H1 (cell line): ENCODE measurements at regions not wholly inside any gene's neighbourhood (a gene's known extent, or its start where the extent isn't known, plus 50 kb on each side); places are given as distances from the start of the nearest gene placed in this dataset.

Source experiments
- CTCF ChIA-PET: fragments of 300-600 bp; sonication (Branson Sonifier 250); formaldehyde crosslinking; loops from one replicate; lab custom pipeline; 2021; ENCODE audit not compliant: partially characterized antibody; lab: Charles Lee
- POLR2A ChIA-PET: fragments of 300-600 bp; sonication (Branson Sonifier 250); formaldehyde crosslinking; loops from one replicate; lab custom pipeline; 2021; ENCODE audit warnings: inconsistent platforms; ENCODE audit not compliant: partially characterized antibody; lab: Charles Lee
- DNase-seq, 2 experiments: peaks; one replicate each; pipeline versions ENCODE4 v3.0.0 to v3.0.0-alpha.2; 2010 to 2022; ENCODE audit warnings: low spot score in 2 of 2, low read depth in 1 of 2, mixed read lengths in 1 of 2
- FAIRE-seq: peaks from 2 replicates; lab custom pipeline; 2011; peaks lifted over from hg19 to GRCh38; lab: Jason Lieb, UNC
- H2AFZ ChIP-seq: 2 replicates; pipeline ENCODE4 v1.8.1; 2012; ENCODE audit warnings: low read length, inconsistent platforms
- H2AK5ac ChIP-seq: 2 replicates; pipeline ENCODE4 v1.6.1; 2013; ENCODE audit warnings: low read depth, low read length
- H2BK120ac ChIP-seq: replicated peaks from 2 replicates; pipeline ENCODE3; 2013; ENCODE audit warnings: low read depth, low read length, inconsistent platforms
- H2BK12ac ChIP-seq: 2 replicates; pipeline ENCODE4 v1.6.1; 2013; ENCODE audit warnings: low read depth, low read length
- H2BK15ac ChIP-seq: 2 replicates; pipeline ENCODE4 v1.6.1; 2013; ENCODE audit warnings: low read length
- H2BK20ac ChIP-seq: 2 replicates; pipeline ENCODE4 v1.6.1; 2013; ENCODE audit warnings: low read length
- H2BK5ac ChIP-seq: 2 replicates; pipeline ENCODE4 v1.6.1; 2013; ENCODE audit warnings: low read depth, low read length
- H3K14ac ChIP-seq: 2 replicates; pipeline ENCODE4 v1.6.1; 2013; ENCODE audit warnings: inconsistent platforms; ENCODE audit not compliant: insufficient read length
- H3K18ac ChIP-seq: 2 replicates; pipeline ENCODE4 v1.6.1; 2013; ENCODE audit warnings: low read length; ENCODE audit errors: extremely low read depth
- H3K23ac ChIP-seq: 2 replicates; pipeline ENCODE4 v1.6.1; 2013; ENCODE audit warnings: inconsistent platforms; ENCODE audit not compliant: insufficient read length
- H3K23me2 ChIP-seq: 2 replicates; pipeline ENCODE4 v1.6.1; 2013; ENCODE audit warnings: low read depth, low read length
- H3K27ac ChIP-seq: 2 replicates; pipeline ENCODE4 v1.6.1; 2011; ENCODE audit warnings: low read depth, low read length, inconsistent platforms
- H3K27me3 ChIP-seq, 4 experiments: replicated peaks in 1 of 4; 1 replicate in 1 of 4; 2 replicates in 3 of 4; pipeline versions ENCODE4 v1.6.1 to v1.8.1; 2011 to 2013; ENCODE audit warnings: low read length in 3 of 4, mild to moderate bottlenecking in 3 of 4, inconsistent platforms in 2 of 4, mixed read lengths in 2 of 4, moderate library complexity in 1 of 4; ENCODE audit not compliant: control insufficient read depth in 3 of 4, insufficient read depth in 3 of 4; ENCODE audit errors: extremely low read depth in 1 of 4
- H3K36me3 ChIP-seq, 4 experiments: 2 replicates each; pipeline versions ENCODE4 v1.6.1 to v1.8.1; 2011 to 2013; ENCODE audit warnings: mild to moderate bottlenecking in 4 of 4, low read length in 3 of 4, moderate library complexity in 2 of 4, control low read depth in 1 of 4, inconsistent platforms in 1 of 4; ENCODE audit not compliant: insufficient read depth in 4 of 4, control insufficient read depth in 2 of 4
- H3K4ac ChIP-seq: replicated peaks from 2 replicates; pipeline ENCODE3; 2013; ENCODE audit warnings: low read length, low read depth, mixed read lengths, inconsistent platforms; ENCODE audit not compliant: insufficient read length
- H3K4me1 ChIP-seq, 4 experiments: replicated peaks in 1 of 4; 1 replicate in 1 of 4; 2 replicates in 3 of 4; pipeline versions ENCODE4 v1.6.1 to v1.8.1; 2011 to 2013; ENCODE audit warnings: low read length in 3 of 4, inconsistent platforms in 2 of 4, mixed read lengths in 1 of 4; ENCODE audit not compliant: insufficient read depth in 4 of 4, control insufficient read depth in 3 of 4
- H3K4me2 ChIP-seq, 2 experiments: 2 replicates each; pipeline versions ENCODE4 v1.6.1 to v1.8.1; 2011 to 2013; ENCODE audit warnings: low read depth in 2 of 2, low read length in 2 of 2, control low read depth in 1 of 2, inconsistent platforms in 1 of 2, mild to moderate bottlenecking in 1 of 2; ENCODE audit not compliant: insufficient read depth in 1 of 2
- H3K4me3 ChIP-seq, 4 experiments: fragments of 200-600, 300-600 bp in 1 of 4; sonication (generic), shearing (Covaris generic), sonication (Bioruptor Twin) in 1 of 4; 2 replicates each; pipeline versions ENCODE4 v1.5.1 to v1.8.1; 2011 to 2016; ENCODE audit warnings: low read length in 4 of 4, low read depth in 3 of 4, control low read depth in 2 of 4, inconsistent platforms in 2 of 4, mild to moderate bottlenecking in 2 of 4, mixed read lengths in 1 of 4, moderate library complexity in 1 of 4; ENCODE audit not compliant: insufficient read depth in 2 of 4; ENCODE audit errors: extremely low read depth in 1 of 4
- H3K56ac ChIP-seq: replicated peaks from 2 replicates; pipeline ENCODE3; 2013; ENCODE audit warnings: low read depth, mild to moderate bottlenecking, mixed read lengths, low read length, inconsistent platforms; ENCODE audit not compliant: insufficient read length
- H3K79me1 ChIP-seq: 2 replicates; pipeline ENCODE4 v1.6.1; 2013; ENCODE audit warnings: low read depth, low read length, control low read depth
- H3K79me2 ChIP-seq, 2 experiments: 2 replicates each; pipeline versions ENCODE4 v1.6.1 to v1.8.1; 2012 to 2013; ENCODE audit warnings: low read length in 2 of 2, mild to moderate bottlenecking in 2 of 2, inconsistent platforms in 1 of 2; ENCODE audit not compliant: insufficient read depth in 2 of 2, control insufficient read depth in 1 of 2
- H3K9ac ChIP-seq, 4 experiments: replicated peaks in 1 of 4; 1 replicate in 1 of 4; 2 replicates in 3 of 4; pipeline versions ENCODE4 v1.6.1 to v1.8.1; 2011 to 2013; ENCODE audit warnings: low read depth in 3 of 4, low read length in 3 of 4, control low read depth in 2 of 4, mild to moderate bottlenecking in 2 of 4, moderate library complexity in 2 of 4, inconsistent platforms in 1 of 4; ENCODE audit errors: extremely low read depth in 1 of 4
- H3K9me3 ChIP-seq, 2 experiments: 2 replicates each; pipeline versions ENCODE4 v1.6.1 to v1.8.1; 2012 to 2013; ENCODE audit warnings: mild to moderate bottlenecking in 2 of 2, moderate library complexity in 2 of 2, control low read depth in 1 of 2, inconsistent platforms in 1 of 2, low read depth in 1 of 2, low read length in 1 of 2, mixed read lengths in 1 of 2; ENCODE audit not compliant: insufficient read depth in 2 of 2
- H4K20me1 ChIP-seq, 2 experiments: replicated peaks in 1 of 2; 2 replicates each; pipeline versions ENCODE3 to v1.8.1; 2011 to 2013; ENCODE audit warnings: inconsistent platforms in 2 of 2, low read length in 2 of 2, mild to moderate bottlenecking in 1 of 2; ENCODE audit not compliant: insufficient read depth in 2 of 2, control insufficient read depth in 1 of 2
- H4K5ac ChIP-seq: 2 replicates; pipeline ENCODE4 v1.6.1; 2013; ENCODE audit warnings: low read length, low read depth, mixed read lengths, inconsistent platforms; ENCODE audit not compliant: insufficient read length
- H4K8ac ChIP-seq: 2 replicates; pipeline ENCODE4 v1.8.0; 2013; ENCODE audit warnings: mild to moderate bottlenecking, moderate library complexity, low read length, inconsistent platforms; ENCODE audit not compliant: insufficient read depth; ENCODE audit errors: extremely low read depth
- H4K91ac ChIP-seq: replicated peaks from 2 replicates; pipeline ENCODE3; 2013; ENCODE audit warnings: low read length, mixed read lengths, inconsistent platforms; ENCODE audit not compliant: insufficient read length
- BRCA1 ChIP-seq: IDR thresholded peaks from 2 replicates; pipeline ENCODE4 v1.6.1; 2012; ENCODE audit warnings: low read depth, low read length, improper control_type of control experiment
- CTBP2 ChIP-seq: IDR thresholded peaks from 2 replicates; pipeline ENCODE4 v1.7.0; 2011; ENCODE audit warnings: borderline replicate concordance, mild to moderate bottlenecking, moderate library complexity, mixed read lengths, low read length; ENCODE audit not compliant: insufficient read depth, insufficient read length
- CTCF ChIP-seq, 3 experiments: IDR thresholded peaks; 1 replicate in 2 of 3; 2 replicates in 1 of 3; pipeline versions ENCODE4 v1.5.1 to v1.6.1; 2011; ENCODE audit warnings: low read length in 3 of 3, mild to moderate bottlenecking in 3 of 3, inconsistent platforms in 2 of 3, low read depth in 1 of 3, moderate library complexity in 1 of 3; ENCODE audit not compliant: insufficient read depth in 1 of 3; ENCODE audit errors: control extremely low read depth in 1 of 3
- KDM1A ChIP-seq: fragments of 200-600, 300-600 bp; sonication (generic); IDR thresholded peaks from 2 replicates; pipeline ENCODE4 v1.7.1; 2016; ENCODE audit warnings: mild to moderate bottlenecking, low read length, borderline replicate concordance
- KDM4A ChIP-seq: IDR thresholded peaks from one replicate; pipeline ENCODE4 v1.7.1; 2012; ENCODE audit warnings: low read depth, mild to moderate bottlenecking, moderate library complexity, low read length, inconsistent platforms; ENCODE audit not compliant: severe bottlenecking
- KDM5A ChIP-seq: fragments of 200-600 bp; IDR thresholded peaks from 2 replicates; pipeline ENCODE4 v1.7.1; 2012; ENCODE audit warnings: mild to moderate bottlenecking, low read length, inconsistent platforms, mixed read lengths
- MAFK ChIP-seq: IDR thresholded peaks from 2 replicates; pipeline ENCODE4 v1.6.1; 2012; ENCODE audit warnings: low read depth, mild to moderate bottlenecking, improper control_type of control experiment, low read length
- RXRA ChIP-seq: IDR thresholded peaks from 2 replicates; pipeline ENCODE4 v1.6.1; 2011; ENCODE audit warnings: low read depth, mild to moderate bottlenecking, low read length, moderate library complexity; ENCODE audit not compliant: insufficient read depth
- SIN3A ChIP-seq, 2 experiments: IDR thresholded peaks in 1 of 2; conservative IDR thresholded peaks in 1 of 2; 2 replicates each; pipeline ENCODE4 v1.6.1; 2011 to 2012; ENCODE audit warnings: low read length in 2 of 2, improper control_type of control experiment in 1 of 2, low read depth in 1 of 2, mild to moderate bottlenecking in 1 of 2
- SIX5 ChIP-seq: IDR thresholded peaks from 2 replicates; pipeline ENCODE4 v1.6.1; 2011; ENCODE audit warnings: mild to moderate bottlenecking, low read depth, low read length
- SP2 ChIP-seq: IDR thresholded peaks from 2 replicates; pipeline ENCODE4 v1.6.1; 2012; ENCODE audit warnings: mild to moderate bottlenecking, low read length, inconsistent platforms
- SP4 ChIP-seq: IDR thresholded peaks from 2 replicates; pipeline ENCODE4 v1.6.1; 2012; ENCODE audit warnings: low read length, inconsistent platforms
- WGBS, 2 experiments: shearing (Covaris generic) in 1 of 2; methylation state at CpG; one replicate each; pipeline versions ENCODE4 v1.1.6 to v1.1.7; 2013 to 2015; ENCODE audit warnings: low lambda C conversion rate in 2 of 2, mixed read lengths in 2 of 2, inconsistent platforms in 1 of 2, low coverage in 1 of 2, missing lambda C conversion rate in 1 of 2; ENCODE audit not compliant: insufficient replicate concordance in 2 of 2, insufficient coverage in 1 of 2, insufficient read length in 1 of 2; ENCODE audit errors: extremely low coverage in 1 of 2, missing lambda C conversion rate in 1 of 2; 5-methylcytosine and 5-hydroxymethylcytosine counted together

GRCh38 chr9:34884747-34885189 is 73.3 kb upstream of the PHF24 start:
- Histone ChIP-seq H3K4ac (no peak overlapping the region), H2BK12ac (no peak overlapping the region), H2BK15ac (no peak overlapping the region), H4K20me1 (no peaks in the 10 kb centered on the region), H4K8ac (no peak overlapping the region), H2BK20ac (no peak overlapping the region), H3K79me2 (no peaks in the 10 kb centered on the region), H2BK120ac (no peak overlapping the region), H3K79me1 (no peaks in the 10 kb centered on the region), H3K4me1 (no peaks in the 10 kb centered on the region), H3K9ac (no peak overlapping the region), H3K56ac (no peak overlapping the region), H2AFZ (no peak overlapping the region), H3K36me3 (no peaks in the 10 kb centered on the region), H3K14ac (no peak overlapping the region), H3K18ac (no peak overlapping the region), H2AK5ac (no peak overlapping the region), H3K9me3 (no peaks in the 10 kb centered on the region), H3K4me2 (no peak overlapping the region), H3K27me3 (no peaks in the 10 kb centered on the region), H4K91ac (no peak overlapping the region), H4K5ac (no peak overlapping the region), H3K23ac (no peak overlapping the region), H3K23me2 (peaks cover 1% of the 10 kb centered on the region; the same call in 1 of the 2 replicates), H3K27ac (no peak overlapping the region), H3K4me3 (no peak overlapping the region), H2BK5ac (no peak overlapping the region)
- DNase-seq = no peak
- FAIRE-seq = no peak
- 74% methylated on average over 2 of the region's 2 CpGs; no CpG with 5 or more reads in 1 of the 2 experiments for WGBS, 2 experiments
- CTCF ChIA-PET = interaction anchor here (1.6 kb wide), 1 partner anchor 124 kb away, joined by 4 read pairs; no protein-coding TSS in a partner anchor
- POLR2A ChIA-PET = no interaction called here
- no peak for TF ChIP-seq RXRA
- TF ChIP-seq SP2 = no peak
- no peak for TF ChIP-seq KDM5A
- TF ChIP-seq SIN3A (conservative IDR thresholded peaks at IDR 0.05 in 1 of 2, IDR thresholded peaks at IDR 0.05 in 1 of 2; ENCODE audit: low read depth in 1 of 2, low read length in 2 of 2) = no peak
- TF ChIP-seq KDM4A = no peak
- TF ChIP-seq KDM1A = no peak
- no peak for TF ChIP-seq BRCA1
- no peak for TF ChIP-seq CTCF (IDR thresholded peaks at IDR 0.05; ENCODE audit: control extremely low read depth in 1 of 3, insufficient read depth in 1 of 3, low read depth in 1 of 3, low read length in 3 of 3)
- TF ChIP-seq CTBP2 = no peak
- TF ChIP-seq MAFK = no peak
- TF ChIP-seq SP4 = no peak
- no peak for TF ChIP-seq SIX5
